GM12878 (cell line): ENCODE measurements at regions not wholly inside any gene's neighbourhood (a gene's known extent, or its start where the extent isn't known, plus 50 kb on each side); places are given as distances from the start of the nearest gene placed in this dataset.

Experiments
- ATAC-seq: fragments of 200-7000 bp; cut with Tn5 transposase; 3 replicates; pipeline ENCODE4 v1.9.1; 2020; ENCODE audit warnings: mild to moderate bottlenecking, moderate library complexity
- BruUV-seq: library from RNA; stranded (reverse); fragments of 400-500 nt; replicated peaks from 2 replicates; lab custom pipeline; 2021; lab: Mats Ljungman, UMichigan
- CTCF ChIA-PET: fragments of 300-600 bp; sonication (Branson Sonifier 250); formaldehyde crosslinking; extraction: SDS; loops from one replicate; lab custom pipeline; 2021; ENCODE audit warnings: inconsistent platforms; lab: Yijun Ruan, JAX
- POLR2A ChIA-PET: fragments of 350-600 bp; formaldehyde crosslinking; extraction: SDS; loops from one replicate; lab custom pipeline; 2021; ENCODE audit warnings: inconsistent platforms; lab: Charles Lee
- RAD21 ChIA-PET: fragments of 300-600 bp; sonication (Branson Sonifier 250); formaldehyde crosslinking; loops from one replicate; lab custom pipeline; 2023; ENCODE audit warnings: antibody characterized with exemption; ENCODE audit not compliant: unreplicated experiment; lab: Charles Lee
- SMC1A ChIA-PET: fragments of 300-600 bp; sonication (Branson Sonifier 250); formaldehyde crosslinking; loops from one replicate; lab custom pipeline; 2023; ENCODE audit not compliant: unreplicated experiment, uncharacterized antibody; lab: Charles Lee
- DNase-seq: peaks from one replicate; pipeline ENCODE4 v3.0.0-alpha.2; 2011; ENCODE audit warnings: low read depth, low spot score
- FAIRE-seq: peaks from 3 replicates; lab custom pipeline; 2011; peaks lifted over from hg19 to GRCh38; lab: Jason Lieb, UNC
- H2AFZ ChIP-seq: 2 replicates; pipeline ENCODE4 v1.6.0; 2011; ENCODE audit warnings: low read depth, low read length, control low read depth; ENCODE audit not compliant: control insufficient read depth
- H3K27ac ChIP-seq: 2 replicates; pipeline ENCODE4 v1.5.1; 2011; ENCODE audit warnings: control low read depth; ENCODE audit not compliant: control insufficient read depth, insufficient read depth
- H3K27me3 ChIP-seq, 2 experiments: replicated peaks in 1 of 2; 2 replicates each; pipeline versions ENCODE4 v1.6.0 to v1.6.1; 2011; ENCODE audit warnings: low read length in 1 of 2; ENCODE audit not compliant: control insufficient read depth in 2 of 2, insufficient read depth in 2 of 2
- H3K36me3 ChIP-seq, 2 experiments: 2 replicates each; pipeline ENCODE4 v1.5.1; 2011; ENCODE audit warnings: low read length in 1 of 2; ENCODE audit not compliant: control insufficient read depth in 2 of 2, insufficient read depth in 2 of 2
- H3K4me1 ChIP-seq: 2 replicates; pipeline ENCODE4 v1.6.1; 2011; ENCODE audit warnings: mild to moderate bottlenecking, low read length, moderate library complexity, mixed read lengths; ENCODE audit not compliant: control insufficient read depth, insufficient read depth
- H3K4me2 ChIP-seq: 2 replicates; pipeline ENCODE4 v1.6.0; 2011; ENCODE audit warnings: control low read depth; ENCODE audit not compliant: control insufficient read depth, insufficient read depth
- H3K4me3 ChIP-seq: fragments of 200-600 bp; sonication (generic); 2 replicates; pipeline ENCODE4 v1.5.1; 2016
- H3K79me2 ChIP-seq: 2 replicates; pipeline ENCODE4 v1.6.0; 2011; ENCODE audit warnings: low read length; ENCODE audit not compliant: control insufficient read depth, insufficient read depth
- H3K9ac ChIP-seq: 2 replicates; pipeline ENCODE4 v1.8.0; 2011; ENCODE audit warnings: low read length, control low read depth, mixed read lengths; ENCODE audit not compliant: control insufficient read depth, insufficient read depth
- H3K9me3 ChIP-seq: replicated peaks from 3 replicates; pipeline ENCODE4 v1.5.1; 2011; ENCODE audit warnings: mild to moderate bottlenecking, low read length; ENCODE audit not compliant: control insufficient read depth, insufficient read depth
- H4K20me1 ChIP-seq: 2 replicates; pipeline ENCODE4 v1.6.0; 2011; ENCODE audit not compliant: control insufficient read depth, insufficient read depth
- FOXK2 ChIP-seq: fragments of 450-650 bp; IDR thresholded peaks from 2 replicates; pipeline ENCODE4 v1.6.1; 2017; ENCODE audit warnings: mild to moderate bottlenecking, moderate library complexity
- IRF5 ChIP-seq: fragments of 450-650 bp; IDR thresholded peaks from 2 replicates; pipeline ENCODE4 v1.6.1; 2017; ENCODE audit warnings: borderline replicate concordance
- MAX ChIP-seq: IDR thresholded peaks from 2 replicates; pipeline ENCODE4 v1.6.1; 2012; ENCODE audit warnings: low read depth, low read length, improper control_type of control experiment
- NFIC ChIP-seq: IDR thresholded peaks from 2 replicates; pipeline ENCODE4 v1.6.1; 2012; ENCODE audit warnings: low read depth, mild to moderate bottlenecking, inconsistent platforms, low read length, moderate library complexity
- RCOR1 ChIP-seq: conservative IDR thresholded peaks from 2 replicates; pipeline ENCODE4 v1.6.1; 2012; ENCODE audit warnings: low read depth, low read length, improper control_type of control experiment
- SIX5 ChIP-seq: IDR thresholded peaks from 2 replicates; pipeline ENCODE4 v1.6.1; 2011; ENCODE audit warnings: mild to moderate bottlenecking, low read depth, low read length, moderate library complexity; ENCODE audit not compliant: severe bottlenecking
- SMC3 ChIP-seq: IDR thresholded peaks from 2 replicates; pipeline ENCODE4 v1.6.1; 2011; ENCODE audit warnings: low read length, improper control_type of control experiment, borderline replicate concordance
- WGBS: methylation state at CpG from one replicate; pipeline ENCODE4 v1.1.6; 2016; ENCODE audit warnings: low lambda C conversion rate; ENCODE audit not compliant: insufficient replicate concordance, insufficient coverage; ENCODE audit errors: missing lambda C conversion rate; 5-methylcytosine and 5-hydroxymethylcytosine counted together
- in situ Hi-C: fragments of 300-500 bp; cut with MboI; formaldehyde crosslinking; loops from 9 replicates; pipeline ENCODE4 v1.14.3; 2018; ENCODE audit warnings: mixed read lengths
- intact Hi-C: fragments of 100-400 bp; cut with micrococcal nuclease; formaldehyde crosslinking; loops from one replicate; pipeline ENCODE4 v1.14.2; 2022; ENCODE audit not compliant: unreplicated experiment

- Histone ChIP-seq H3K4me3 (no peak overlapping the region), H2AFZ (no peak overlapping the region), H3K9ac (no peak overlapping the region), H3K4me1 (no peaks in the 10 kb centered on the region), H3K27me3 (no peaks in the 10 kb centered on the region), H3K36me3 (no peaks in the 10 kb centered on the region), H3K9me3 (no peaks in the 10 kb centered on the region), H4K20me1 (no peaks in the 10 kb centered on the region), H3K4me2 (no peak overlapping the region), H3K79me2 (no peaks in the 10 kb centered on the region), H3K27ac (no peak overlapping the region)
- FAIRE-seq (no peak), ATAC-seq (no peak), DNase-seq (no peak)
- TF ChIP-seq MAX (no peak), RCOR1 (no peak), NFIC (no peak), FOXK2 (no peak), SMC3 (no peak), SIX5 (no peak), IRF5 (no peak)
- in situ Hi-C loops: no loop called here
- no TSS peak for BruUV-seq
- intact Hi-C loops: no loop called here
- POLR2A ChIA-PET: no interaction called here
- CTCF ChIA-PET: no interaction called here
- RAD21 ChIA-PET: no interaction called here
- 4% methylated on average over 2 of the region's 2 CpGs for WGBS
- SMC1A ChIA-PET: no interaction called here
Observed at GRCh38 chr6:53998303-53998702, 112.9 kb upstream of the MLIP start.
